ENCODE measurements at regions not wholly inside any gene's neighbourhood (a gene's known extent, or its start where the extent isn't known, plus 50 kb on each side); places are given as distances from the start of the nearest gene placed in this dataset.
"Not testable (repeated sequence)": the region's sequence is repeated elsewhere in the genome, so short reads cannot be mapped to it uniquely, and the experiment has no call there.

- peak; percentile 86 for DNase-seq (ENCODE audit: low read depth)
These were observed 329.7 kb downstream of the SI start for GRCh38 chr3:164748626-164749025.

GRCh38 chr3:164741869-164742268, 336.4 kb downstream of the SI start:
- no peak for DNase-seq (ENCODE audit: low read depth)

DNA sequence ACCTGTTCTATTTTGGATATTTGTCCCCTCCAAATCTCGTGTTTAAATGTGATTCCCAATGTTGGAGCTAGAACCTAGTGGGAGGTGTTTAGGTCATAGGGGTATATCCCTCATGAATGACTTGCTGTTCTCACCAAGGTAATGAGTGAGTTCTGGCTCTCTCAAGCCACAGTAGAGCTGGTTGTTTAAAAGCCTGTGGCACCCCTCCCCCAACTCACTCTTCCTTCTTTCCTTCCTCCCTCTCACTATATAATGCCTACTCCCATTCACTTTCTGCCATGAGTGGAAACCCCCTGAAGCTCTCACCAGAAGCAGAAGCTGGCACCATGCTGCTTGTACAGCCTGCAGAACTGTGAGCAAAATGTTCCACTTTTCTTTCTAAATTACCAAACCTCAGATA, 341.1 kb downstream of the SI start:
- DNase-seq (ENCODE audit: low read depth), result no peak

DNA sequence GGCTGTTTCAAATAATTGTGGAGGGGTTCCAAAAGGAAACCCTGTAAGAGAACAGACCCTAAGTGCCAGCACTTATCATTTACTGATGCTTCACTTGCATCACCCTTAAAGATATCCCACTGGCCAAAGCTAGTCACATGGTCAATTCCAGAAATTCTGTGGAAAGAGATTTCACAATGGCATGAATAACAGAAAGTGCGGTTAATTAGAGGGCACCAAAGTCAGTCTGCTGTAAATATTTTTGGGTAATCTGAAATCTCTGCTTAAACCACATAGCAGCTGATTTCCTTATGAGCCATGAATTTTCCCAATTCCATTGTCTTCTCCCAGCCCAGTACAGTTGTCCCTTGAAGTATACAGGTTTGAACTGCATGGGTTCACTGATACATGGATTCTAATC, 346.1 kb downstream of the SI start:
- peak; percentile 95 for DNase-seq (ENCODE audit: low read depth)

DNA sequence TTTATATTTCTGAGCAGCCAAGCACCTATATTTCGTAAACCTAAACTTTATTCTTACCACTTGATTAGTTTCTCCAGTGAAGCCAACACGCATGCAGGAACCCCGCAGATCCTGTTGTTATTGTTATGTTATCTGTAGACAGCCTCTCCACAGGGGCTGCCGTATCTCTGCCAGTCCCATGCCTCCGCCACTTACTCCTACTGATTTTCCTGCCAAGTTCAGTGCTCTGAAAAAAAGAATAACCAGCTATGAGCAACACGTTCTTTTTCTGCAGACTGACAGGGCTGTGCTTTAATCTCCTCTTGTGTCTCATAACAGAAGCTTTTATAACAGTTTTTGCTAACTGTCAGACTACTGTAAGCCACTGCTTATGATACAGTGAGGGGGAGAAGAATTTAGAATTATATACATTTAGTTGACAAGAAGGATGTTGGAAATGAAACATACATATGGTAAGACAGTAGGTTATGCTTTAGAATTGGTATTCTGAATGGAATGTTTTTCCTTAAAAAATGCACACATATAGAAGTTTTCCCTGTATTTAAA, 347.4 kb downstream of the SI start:
- peak; percentile 56 for DNase-seq (ENCODE audit: low read depth)

DNA sequence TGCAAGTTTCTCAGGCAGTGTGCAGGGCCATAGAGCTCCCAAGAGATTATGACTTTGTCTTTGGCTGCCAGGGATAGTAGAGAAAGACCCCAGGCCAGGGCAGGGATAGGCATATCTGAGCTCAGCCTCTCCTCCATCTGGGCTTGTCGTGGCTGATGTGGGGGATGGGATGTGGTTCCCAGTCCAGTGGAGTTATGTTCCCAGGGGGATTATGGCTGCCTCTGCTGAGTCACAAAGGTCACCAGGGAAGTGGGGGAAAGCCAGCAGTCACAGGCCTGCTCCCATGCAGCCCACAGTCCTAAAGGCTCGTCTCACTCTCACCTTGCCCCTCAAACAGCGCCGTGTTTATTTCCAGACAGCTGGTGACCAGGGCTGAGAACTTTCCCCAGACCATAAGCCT, 354.9 kb downstream of the SI start:
- peak; percentile 33 for DNase-seq (ENCODE audit: low read depth)

DNA sequence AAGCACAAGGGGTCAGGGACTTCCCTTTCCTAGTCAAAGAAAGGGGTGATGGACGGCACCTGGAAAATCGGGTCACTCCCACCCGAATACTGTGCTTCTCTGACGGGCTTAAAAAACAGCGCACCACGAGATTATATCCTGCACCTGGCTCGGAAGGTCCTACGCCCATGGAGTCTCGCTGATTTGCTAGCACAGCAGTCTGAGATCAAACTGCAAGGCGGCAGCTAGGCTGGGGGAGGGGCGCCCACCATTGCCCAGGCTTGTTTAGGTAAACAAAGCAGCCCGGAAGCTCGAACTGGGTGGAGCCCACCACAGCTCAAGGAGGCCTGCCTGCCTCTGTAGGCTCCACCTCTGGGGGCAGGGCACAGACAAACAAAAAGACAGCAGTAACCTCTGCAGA, 375.5 kb downstream of the SI start:
- not testable (repeated sequence) for DNase-seq (ENCODE audit: low read depth)

DNA sequence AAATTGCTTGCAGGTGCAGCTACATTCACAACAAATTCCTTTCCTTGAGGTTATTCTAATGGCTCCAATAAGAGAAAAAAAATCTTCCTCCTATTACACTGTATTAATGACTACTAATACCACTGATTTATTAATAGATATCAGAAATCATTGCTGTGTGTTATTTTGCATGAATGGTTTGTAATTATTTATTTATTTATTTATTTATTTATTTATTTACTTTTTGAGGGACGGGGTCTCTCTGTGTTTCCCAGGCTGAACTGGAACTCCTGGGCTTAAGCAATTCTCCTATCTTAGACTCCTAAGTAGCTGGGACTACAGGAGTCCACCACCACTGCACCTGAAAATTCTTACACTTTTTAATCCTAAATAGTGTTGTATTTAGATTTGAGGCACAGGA, 390.4 kb downstream of the SI start:
- no peak for DNase-seq (ENCODE audit: low read depth)

- no peak for DNase-seq (ENCODE audit: low read depth)
These were observed 391.1 kb downstream of the SI start for GRCh38 chr3:164687211-164687610.

- DNase-seq (ENCODE audit: low read depth), result peak; percentile 89
These were observed 394.8 kb downstream of the SI start for GRCh38 chr3:164683489-164683888.

GRCh38 chr3:164679245-164679644, 399.1 kb downstream of the SI start:
- peak; percentile 30 for DNase-seq (ENCODE audit: low read depth)

GRCh38 chr3:164677317-164677716, 401.0 kb downstream of the SI start:
- no peak for DNase-seq (ENCODE audit: low read depth)

DNA sequence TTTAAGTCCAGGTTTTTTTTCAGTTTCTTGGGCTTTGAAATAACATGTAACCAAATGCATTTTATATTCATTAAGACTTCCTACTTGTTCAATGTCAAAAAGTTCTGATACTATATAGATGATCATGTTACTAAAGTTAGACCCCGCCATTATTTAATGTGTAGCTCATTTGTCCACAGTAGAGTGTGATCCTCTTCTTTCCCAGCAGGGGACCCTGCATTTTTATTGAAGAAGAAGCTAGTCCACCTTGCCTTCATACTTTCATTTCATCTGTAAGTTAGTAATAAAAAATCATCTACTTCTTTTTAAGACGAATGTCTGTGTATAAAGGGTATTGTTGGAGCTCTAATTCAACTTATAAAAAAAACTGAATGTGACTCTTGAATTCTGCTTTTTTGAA, 404.6 kb downstream of the SI start:
- DNase-seq (ENCODE audit: low read depth), result no peak

- DNase-seq (ENCODE audit: low read depth), result no peak
These were observed 420.2 kb downstream of the SI start for GRCh38 chr3:164658125-164658524.

GRCh38 chr3:164657631-164658030, 420.7 kb downstream of the SI start:
- no peak for DNase-seq (ENCODE audit: low read depth)

GRCh38 chr3:164655462-164655861, 422.8 kb downstream of the SI start:
- DNase-seq (ENCODE audit: low read depth), result no peak

GRCh38 chr3:164641071-164641470, 437.2 kb downstream of the SI start:
- peak; percentile 80 for DNase-seq (ENCODE audit: low read depth)

DNA sequence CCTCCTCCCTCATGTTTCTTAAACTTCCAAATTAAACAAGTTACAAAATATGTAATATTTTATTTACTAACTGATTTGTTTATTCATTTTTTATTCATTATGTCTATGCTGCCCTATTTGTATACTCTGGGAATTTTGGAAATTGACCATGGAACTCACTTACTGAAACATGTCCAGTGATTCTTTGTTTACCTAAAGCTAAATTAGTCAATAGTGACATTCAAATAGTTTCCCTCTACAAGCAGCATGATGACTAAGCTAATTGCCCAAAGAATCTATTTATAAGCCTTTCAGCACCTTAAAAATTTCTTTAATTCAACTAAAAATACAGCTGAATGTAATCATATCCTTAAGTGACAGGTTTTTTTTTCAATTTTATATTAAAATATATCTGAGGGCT, 437.7 kb downstream of the SI start:
- DNase-seq (ENCODE audit: low read depth), result peak; percentile 15

DNA sequence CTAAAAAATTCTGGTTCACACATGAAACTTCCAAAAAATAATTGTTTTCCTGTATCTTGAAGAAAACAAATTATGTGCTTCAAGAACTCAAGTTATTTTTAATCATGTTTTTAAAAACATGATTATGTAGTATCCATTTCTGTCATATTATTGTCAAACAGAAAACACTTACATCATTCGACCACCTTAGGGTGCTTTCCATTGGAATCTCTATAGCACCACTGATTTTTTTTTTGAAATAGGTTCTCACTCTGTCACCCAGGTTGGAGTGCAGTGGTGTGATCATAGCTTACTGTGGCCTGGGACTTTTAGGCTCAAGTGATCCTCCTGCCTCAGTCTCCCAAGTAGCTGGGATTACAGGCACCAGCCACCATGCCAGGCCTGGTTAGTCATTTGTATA, 457.3 kb downstream of the SI start:
- no peak for DNase-seq (ENCODE audit: low read depth)

GRCh38 chr3:164620423-164620822, 457.9 kb downstream of the SI start:
- DNase-seq (ENCODE audit: low read depth), result no peak

DNA sequence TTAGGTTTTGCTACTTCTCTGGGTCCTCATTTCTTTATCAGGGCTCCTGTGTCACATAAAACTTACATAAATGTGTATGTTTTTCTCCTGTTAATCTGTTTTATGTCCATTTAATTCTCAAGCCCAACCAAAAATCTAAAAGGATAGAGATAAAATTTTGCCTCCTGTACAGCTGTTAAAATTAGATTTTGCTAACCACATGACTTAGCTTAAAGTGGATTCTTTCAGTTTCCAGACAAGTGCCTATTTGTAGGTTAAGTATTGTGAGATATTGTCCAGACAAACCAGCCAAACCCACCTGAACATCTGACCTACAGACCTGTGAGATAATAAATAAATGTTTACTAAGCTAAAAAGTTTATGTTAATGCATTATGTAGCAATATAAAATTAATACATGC, 465.5 kb downstream of the SI start:
- no peak for DNase-seq (ENCODE audit: low read depth)

GRCh38 chr3:164608554-164609276, 469.6 kb downstream of the SI start:
- DNase-seq (ENCODE audit: low read depth), result peak; percentile 80

DNA sequence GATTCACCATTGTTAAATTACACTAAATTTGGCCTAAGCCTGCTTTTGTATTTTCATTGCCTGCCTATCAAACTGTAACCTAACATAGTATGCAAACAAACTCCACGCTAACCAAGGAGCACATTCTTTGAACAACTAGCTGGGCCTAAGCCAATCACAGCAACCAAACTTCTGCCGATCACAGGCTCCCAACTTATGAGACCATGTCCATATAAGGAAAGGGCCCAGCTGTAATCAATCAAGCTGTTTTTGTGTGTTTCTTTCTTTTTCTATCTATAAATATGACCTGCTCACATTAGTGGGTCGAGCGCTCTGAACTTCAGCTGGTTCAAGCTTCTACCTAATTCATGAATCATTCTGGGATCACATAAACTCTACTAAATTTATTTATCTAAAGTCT, 473.6 kb downstream of the SI start:
- no peak for DNase-seq (ENCODE audit: low read depth)

DNA sequence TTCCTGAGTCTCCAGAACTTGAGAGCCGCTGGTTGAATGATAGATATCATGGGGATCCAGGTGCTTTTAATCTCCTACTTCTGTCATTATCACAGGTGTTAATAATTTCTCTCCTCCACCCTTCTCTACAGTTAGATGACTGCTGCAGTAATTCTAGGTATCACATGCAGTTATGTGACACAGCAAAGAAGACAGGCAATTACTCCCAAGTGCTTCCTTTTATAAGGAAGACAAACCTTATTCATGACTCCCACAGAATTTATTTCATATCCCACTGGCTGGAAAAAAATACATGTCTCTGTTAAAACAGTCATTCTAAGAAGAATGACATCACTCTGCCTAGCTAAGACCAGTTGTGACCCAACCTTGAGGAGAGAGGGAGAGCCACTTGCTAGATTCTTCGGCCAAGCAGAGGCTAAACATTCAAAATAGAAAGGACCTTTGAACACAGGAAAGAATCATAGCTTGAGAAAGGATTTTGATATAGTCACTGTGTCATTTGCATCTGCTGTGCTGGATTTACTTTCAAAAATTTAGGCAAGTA, 500.6 kb downstream of the SI start:
- no peak for DNase-seq (ENCODE audit: low read depth)
